NCI-H774 (cell line): ENCODE measurements at regions not wholly inside any gene's neighbourhood (a gene's known extent, or its start where the extent isn't known, plus 50 kb on each side); places are given as distances from the start of the nearest gene placed in this dataset.

Source experiments
- DNase-seq: peaks from one replicate; lab custom pipeline; 2025; lab: John Stamatoyannopoulos, UW

DNA sequence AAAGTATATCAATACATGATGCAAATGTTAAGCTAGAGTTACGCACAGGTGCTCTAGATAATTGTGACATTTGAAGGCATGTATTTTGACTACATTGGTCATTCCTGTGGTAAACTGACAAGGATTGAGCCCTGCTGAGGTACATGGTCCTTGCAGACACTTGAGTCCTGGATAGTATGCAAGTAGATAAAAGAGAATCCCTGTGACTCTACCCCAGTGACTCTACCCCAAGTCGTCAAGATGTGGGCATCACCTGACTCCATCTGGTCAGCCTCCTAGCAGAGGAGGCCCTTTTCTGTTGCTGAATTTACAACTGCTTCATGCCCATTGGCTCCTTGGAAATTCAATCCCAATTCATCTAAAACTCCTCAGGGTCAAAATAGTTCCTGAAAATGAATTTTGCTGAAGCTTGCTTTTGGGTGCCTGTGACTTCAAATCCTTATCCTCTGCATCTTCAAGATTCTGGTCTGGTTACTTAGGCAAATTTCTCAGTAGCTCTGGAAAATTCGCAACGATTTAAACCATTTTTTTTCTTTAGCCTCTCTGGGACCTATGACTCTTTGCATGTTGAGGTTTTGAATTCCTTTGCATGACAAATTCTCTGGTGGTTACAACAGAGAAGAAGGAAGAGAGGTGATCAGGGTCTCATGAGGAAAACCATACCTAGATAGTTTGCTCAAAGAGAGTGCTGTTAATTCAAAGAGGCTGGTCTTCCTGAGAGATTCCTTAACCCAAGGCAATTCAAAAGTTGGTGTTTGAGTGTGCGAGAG lies 422.1 kb downstream of the FGF9 start:
- DNase-seq, result no peak

DNA sequence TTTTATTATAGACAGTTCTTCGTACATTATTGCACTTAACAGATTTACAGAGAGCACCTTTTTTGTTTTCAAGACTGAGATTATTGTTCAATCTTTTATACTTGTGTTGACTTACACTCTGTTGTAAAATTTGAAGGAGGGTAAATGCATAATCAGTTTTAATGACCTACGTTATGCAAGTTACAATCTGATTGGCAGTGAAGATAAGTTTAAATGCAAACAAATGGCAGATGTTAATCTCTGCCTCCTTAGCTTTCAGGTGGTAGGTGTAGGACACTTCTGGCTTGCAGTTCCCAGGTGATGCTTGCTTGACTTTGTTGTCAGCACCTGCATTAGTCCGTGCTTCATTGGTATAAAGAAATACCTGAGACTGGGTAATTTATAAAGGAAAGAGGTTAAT lies 424.9 kb downstream of the FGF9 start:
- DNase-seq, result no peak

DNA sequence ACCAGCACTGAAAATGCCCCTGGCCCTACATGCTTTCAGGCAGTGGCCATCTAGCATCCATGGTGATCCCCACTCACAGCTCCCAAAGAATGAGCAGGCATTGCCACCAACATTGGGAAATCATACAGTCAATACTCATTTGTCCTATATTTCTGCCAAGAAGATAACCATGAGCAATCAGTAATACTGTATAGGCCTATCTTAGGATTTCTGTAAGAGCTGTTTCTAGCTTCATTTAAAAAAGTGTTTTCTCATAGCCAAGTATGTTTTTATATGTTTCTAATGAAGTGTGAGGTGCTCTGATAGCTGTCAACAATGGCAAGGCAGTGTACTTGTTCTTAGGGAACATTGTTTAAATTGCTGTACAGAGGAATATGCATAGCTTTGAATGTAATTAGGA lies 428.7 kb downstream of the FGF9 start:
- DNase-seq, result no peak

DNA sequence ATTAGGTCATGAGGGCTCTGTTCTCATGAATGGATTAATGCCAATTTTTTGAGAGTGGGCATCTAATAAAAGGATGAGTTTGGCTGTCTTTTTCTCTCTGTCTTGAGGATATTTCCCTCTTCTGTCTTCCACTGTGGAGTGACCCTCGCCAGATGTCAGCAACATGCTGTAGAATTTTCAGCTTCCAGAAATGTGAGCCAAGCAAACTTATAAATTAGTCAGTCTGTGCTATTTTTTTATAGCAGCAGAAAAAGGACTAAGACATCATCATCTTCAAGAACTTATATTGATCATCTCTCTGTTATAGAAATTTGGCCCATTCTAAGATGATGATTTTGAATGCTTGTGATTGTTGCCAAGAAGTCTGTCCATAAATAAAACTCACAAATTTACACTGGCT lies 431.4 kb downstream of the FGF9 start:
- no peak for DNase-seq

DNA sequence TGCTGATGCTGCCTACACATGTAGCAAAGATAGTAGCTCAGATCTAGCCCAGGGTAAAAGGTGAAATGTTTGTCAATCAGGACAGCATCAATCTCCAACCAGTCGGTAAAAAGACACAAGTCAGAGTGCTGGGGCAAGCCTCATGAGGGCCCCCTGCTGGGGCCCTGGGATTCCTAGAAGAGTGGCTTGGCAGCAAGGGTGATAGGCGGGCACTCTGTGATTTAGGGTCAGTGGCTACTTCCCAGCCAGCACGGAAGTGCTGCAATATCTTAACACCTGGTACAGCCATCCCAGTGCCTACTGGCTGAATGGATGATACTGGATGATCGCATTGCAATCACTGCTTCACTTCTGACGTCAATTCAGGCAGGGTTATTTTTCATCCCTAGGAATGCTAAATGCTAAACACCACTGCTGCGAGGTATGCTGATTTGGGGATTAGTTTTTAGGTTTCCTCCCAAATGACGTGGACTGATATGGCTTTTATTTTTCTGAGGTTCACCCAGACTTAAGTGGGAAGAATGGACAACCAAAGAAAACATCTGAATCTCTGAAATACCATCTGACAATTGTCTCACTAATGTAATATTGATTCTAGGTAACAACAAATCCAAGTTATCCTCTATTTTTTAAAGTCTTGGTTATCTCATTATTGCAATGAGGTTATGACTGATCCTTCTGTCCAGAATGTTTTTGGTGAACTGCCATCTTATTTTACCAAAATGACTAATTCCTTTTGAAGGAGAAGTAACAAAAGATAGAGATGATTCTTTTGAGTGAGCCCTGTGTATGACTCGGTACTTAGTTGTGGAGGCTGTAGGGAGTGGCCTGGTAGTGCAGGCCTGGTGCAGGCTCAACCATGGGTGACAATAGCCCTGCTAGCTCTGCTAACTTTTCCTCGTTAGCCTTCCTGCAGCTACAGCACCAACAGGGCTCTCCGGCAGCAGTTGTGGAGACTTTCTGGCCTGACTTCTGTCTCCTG lies 432.5 kb downstream of the FGF9 start:
- no peak for DNase-seq

DNA sequence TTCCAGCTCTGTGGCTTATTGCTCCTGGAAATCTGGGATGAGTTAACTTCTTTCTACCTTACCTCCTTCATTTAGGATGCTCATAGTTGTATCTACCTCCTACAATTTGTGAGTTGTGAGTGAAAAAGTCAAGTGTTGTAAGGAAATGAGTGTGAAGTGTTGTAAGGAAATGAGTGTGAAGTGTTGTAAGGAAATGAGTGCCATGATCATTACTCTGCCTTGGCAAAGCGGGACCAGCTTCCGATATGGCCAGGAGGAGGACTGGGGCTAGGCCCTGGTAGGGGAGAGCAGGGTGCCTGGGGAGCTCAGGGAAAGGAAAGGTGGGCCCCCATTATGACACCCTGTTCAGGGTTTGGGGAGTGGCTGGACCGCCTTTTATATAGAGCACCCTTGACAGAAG lies 435.2 kb downstream of the FGF9 start:
- DNase-seq, result no peak

DNA sequence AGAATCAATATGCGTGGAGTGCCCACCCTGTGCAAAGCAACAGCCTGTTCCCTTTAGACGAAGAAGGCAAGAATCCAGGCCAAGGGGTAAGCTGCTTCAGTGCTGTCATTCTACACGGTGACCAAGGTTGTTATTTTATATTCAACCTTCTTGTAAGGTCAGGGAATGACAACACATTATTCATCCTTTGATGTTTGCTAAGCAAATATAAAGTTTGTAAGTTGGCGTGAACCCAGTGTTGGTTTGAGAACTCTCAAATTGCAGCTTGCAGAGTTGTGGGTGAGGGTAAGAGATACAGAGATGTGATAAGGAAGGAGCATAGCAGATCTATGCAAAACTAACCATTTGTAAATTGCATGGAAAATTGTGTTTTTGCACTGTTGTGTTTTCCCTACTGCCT lies 436.7 kb downstream of the FGF9 start:
- no peak for DNase-seq

DNA sequence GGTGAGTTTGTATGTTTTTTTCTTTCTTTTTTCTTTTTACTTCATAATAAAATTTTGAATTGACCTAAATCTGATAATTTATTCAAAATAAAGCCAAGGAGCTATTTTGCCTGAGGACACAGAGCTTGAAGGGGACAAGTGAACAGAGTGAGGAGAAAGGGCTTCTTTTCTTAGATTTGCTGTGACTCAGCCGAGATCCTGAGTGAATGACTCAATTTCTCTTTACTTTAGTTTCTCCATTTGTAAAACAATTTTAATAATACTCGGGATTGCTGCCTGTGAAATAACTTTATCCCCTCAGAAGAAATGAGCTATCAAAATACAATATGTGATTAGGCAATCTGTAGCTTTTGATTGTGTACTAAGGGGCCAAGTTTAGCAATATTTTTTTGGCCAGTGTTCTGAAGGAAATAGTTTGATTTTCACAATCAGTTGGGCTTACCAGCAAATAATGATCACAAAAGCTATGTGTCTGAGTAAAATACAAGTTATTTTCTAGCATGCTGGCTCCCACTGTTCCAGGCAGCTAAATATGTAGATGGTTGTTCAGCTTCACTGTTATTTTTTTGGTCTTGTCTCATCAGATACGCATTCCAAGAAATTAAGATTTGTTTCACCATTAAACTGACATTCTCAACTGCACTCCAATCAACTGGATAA lies 437.5 kb downstream of the FGF9 start:
- no peak for DNase-seq

DNA sequence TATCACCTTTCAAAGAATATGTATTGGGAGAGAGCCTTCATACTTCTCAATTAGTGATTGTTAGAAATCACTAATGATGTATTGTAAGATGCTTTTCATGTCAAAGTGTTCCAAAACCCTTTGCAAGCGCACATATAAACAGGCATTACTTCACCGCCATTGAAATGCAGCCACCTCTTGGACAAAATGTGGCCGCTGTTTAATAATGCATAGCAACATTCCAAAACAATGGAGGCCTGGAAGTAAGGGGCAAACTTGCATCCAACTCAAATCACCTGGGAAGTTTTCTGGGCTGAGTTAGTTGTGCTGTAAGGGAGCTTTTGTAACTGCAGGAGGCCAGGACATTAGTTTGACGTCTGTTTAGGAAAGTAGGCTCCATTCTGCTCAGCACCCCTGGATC lies 438.1 kb downstream of the FGF9 start:
- no peak for DNase-seq

DNA sequence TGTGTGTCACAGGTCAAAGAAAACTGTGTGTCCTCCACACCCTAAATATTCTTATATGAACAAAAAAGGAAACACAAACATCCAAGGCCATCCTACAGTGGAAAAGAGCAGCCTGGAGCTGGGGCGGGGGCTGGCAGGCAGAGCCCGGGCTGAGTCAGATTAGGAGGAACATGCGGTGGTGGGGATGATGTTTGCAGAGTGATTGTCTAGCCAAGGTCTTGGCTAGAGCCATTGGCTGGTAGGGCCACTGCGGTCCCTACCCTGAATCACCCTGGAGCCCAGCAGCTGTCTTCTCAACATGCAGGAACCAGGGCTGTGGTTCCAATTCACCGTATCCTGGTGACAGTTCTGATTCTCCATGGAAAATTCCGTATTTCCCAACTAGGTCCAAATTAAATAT lies 439.5 kb downstream of the FGF9 start:
- no peak for DNase-seq

DNA sequence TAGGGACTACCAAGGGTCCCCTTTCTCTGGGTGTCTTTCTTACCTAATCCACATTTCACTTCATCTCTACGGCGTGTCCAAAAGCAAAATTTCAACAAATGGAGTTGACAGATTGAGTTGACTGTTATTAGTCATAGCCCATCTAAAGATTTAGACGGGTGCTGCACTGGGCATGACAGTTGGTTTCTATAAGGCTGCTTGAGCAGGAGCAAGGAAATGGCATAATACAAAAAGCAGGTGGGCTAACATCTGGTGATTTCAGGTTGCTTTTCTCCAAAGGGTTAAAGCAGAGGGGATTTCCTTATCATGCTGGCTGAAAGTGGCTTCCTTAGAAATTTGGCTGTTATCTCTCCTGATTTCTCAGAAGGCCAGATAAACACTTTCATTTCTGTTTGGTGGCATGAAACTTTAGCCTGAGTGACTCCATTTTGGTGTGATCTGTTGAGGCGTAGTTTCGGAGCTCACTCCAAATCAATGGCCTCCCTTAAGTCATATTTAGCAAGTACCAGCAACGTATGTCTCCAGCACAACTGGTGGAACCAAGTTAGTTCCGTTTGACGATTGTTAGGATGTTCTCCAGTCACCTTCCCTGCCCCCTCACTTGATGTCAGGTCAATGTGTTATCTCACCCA lies 440.4 kb downstream of the FGF9 start:
- DNase-seq, result no peak

DNA sequence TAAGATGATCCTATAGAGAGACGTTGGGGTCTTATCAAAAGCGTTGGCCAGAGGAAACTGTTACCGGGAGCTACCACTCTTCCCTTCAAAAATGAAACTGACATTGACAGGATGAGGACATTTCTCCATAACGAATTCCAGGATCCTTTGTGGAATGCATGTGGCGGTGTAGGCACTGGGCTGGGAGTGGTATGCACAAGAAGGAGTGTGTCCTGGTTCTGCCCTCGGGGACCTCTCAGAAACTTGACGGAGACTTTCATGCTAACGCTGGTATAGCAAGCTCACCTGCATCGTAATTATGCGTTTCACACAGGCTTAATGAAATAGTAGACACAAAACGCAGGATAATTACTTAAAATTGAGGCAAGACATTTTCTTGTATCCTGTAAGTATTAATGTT lies 441.1 kb downstream of the FGF9 start:
- DNase-seq, result no peak

DNA sequence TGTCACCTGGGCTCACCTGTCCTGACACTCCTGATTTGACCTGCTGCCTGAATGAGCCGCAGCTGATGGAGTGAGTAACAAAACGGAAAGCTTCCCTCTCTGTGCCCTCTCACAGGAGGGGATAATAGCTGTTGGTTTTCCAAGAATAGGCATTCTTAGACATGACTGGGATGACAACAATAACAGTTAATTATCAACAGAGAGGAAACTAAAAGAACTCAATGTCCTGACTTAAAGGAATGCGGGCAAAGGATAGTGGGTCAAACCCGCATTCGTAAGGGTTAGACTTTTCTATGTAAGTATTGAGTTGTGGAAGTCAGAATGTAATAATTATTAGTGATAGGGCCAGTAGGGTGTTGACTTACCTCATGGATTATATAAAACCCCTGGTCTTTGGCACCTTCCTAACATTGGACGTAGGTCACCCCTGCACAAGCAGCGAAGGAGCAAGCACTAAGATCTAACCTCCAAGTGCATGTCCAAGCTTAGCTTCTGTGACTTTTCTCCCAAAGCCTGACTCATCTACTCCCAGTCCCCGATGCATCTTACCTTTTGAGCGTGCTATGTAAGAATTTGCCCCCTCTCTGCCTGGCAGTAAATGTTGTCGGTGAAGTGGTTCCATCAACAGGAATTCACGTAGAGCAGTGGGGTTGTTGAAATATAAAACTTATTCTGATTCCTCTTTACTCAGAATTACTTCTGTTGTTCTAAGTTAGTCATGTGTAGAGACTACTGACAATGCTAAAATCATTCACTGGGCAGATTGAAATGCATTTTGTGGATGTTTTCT lies 442.3 kb downstream of the FGF9 start:
- no peak for DNase-seq

DNA sequence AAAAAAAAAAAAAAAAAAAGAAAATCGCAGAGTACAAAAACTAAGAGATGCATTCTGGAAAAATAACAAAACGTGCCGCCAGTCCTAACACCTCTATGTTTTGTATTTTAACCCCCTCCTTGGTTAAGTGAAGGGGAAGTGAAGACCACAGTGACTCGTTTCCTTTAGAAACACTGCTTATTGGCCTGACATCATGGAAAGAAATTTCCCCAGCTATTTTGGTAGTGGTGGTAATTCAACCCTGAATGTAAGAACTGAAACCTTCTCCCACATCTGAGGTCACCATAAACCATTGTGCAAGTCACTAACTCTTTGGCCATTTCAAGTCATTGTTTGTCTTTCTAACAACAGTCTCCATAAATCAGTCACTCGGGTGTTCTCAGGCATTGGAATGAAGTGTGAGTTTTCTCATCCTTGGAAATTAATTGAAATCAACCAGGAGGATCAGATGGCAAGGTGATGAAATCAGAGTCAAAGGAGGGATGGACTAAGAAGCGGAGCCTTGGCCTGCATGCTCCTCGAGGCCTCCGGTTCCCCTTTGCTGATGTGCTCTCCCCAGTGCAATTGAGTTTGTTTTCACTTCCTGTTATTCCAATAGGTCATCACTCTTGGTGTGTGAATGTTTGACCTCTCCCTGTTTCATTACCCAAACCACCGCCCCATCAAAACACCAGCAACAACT lies 443.9 kb downstream of the FGF9 start:
- no peak for DNase-seq

DNA sequence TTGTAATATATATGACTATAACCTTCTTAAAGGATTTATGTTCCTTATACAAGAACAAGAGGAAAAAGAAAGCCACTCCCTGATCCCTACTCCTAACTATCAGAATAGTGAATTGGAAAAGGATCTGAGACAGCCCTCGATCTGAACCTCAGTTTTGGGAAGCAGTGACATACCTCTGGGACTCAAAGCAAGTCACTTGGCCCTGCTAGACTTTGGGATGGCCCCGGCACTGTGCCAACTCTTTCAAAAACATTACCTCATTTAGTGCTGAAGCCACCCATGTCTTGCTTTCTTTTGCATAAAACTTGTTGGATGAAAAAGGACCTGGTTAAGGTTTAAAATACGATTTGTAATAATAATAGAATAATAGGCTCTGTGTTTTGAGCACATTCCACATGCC lies 447.3 kb downstream of the FGF9 start:
- DNase-seq, result no peak

DNA sequence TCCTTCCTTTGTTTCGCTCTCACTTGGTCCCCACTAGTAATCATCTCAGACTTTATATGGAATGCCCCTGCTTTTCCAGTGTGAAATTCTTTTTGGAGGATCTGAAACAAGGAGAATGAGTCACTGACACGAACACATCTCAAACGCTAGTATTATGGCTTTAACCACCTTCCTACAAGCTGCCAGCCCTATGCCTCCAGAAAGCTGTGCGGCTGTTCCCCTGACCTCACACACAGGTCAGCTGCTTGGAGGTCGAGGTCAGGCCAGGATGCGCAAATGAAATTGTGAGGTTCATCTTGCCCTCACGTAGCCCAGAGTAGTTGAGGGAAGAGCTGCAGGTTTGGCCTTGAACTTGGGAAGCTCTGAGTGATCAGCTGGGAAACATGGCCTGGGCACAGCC lies 449.8 kb downstream of the FGF9 start:
- DNase-seq, result no peak

DNA sequence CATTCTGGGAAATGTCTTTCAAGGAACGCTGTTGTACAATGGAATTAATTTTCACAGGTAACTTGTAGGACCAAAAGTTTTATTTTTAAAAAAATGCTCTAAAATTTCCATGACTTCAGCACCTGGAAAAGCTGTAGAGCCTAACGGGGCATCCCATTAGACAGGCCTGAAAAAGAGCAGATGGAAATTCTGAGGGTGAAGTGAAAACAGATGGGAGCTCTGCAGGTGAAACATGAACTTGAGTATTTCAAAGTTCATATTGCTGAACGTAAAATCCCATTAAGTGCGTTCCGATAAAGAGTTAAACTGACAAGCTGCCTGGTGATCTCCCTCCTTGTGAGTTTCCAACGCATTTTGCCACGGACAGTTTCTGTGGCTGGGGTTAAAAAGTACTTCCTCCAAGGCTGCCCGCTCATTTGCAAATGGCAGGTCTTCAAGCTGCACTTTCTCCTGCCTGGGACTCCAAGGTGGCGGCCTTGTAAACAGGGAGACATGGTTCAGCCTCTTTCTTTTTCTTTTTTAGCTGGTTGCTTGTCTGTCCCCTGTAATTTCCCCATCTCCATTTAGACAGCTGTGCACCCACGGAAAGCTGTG lies 450.4 kb downstream of the FGF9 start:
- DNase-seq, result no peak

DNA sequence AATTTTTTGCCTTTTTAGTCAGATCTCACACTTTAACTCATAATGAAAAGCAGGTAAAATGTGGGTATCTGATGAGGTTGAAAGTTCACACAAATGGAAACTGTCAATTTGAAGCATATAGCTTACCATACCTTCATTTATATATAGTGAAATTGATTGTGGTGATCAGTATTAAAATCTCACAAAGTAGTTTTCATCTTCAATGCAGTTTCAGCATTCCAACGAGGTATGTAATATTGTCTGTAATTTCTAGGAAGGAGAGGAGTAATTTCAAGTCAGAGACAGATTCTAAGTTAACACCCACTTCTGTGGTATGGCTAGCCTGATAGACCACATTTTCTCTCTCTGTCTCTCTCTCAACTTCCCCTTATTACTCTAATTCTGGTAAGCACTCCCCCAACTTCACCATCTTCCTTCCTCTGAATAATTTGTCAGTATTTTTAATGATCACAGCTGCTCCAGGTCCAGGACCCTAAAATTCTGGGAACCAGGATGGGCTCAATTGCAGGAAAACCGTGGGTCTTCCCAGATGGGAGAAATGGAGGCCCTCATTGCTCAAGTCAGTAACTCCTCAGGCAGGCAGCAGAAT lies 455.7 kb downstream of the FGF9 start:
- DNase-seq, result no peak

DNA sequence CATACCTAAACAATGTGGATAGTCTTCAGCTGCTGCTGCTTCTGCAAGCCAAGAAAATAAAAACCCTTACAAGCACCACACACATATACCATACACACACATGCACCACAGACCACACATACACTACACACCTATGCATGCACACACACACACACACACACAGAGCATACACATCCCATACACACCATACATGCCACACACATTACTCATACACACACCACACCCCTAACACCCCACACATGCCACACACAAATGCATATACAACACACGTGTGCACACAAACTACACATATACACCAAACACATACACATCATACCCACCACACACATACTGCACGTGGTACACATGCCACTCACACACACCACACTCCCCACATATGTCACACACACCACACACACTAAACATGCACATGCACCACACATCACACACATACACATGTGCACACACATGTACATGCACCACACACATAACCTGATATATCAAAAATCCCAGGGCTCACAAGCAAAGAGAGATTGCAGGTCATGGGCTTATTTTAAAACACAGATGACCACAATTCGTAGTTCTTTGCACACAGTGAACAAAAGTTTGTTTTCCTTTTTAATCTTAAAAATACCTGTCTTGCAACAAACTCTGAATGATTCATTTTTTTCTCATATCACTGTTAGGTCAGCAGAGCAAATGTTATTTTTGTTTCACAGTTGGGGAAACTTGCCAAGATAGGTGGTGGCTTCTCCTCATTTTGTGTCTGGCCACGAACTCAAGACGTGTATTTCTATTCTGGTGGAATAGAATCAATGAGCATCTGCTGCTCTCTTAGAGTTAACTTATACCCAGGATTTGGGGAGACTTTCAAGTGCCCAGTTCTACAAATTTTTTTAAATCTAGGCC lies 456.6 kb downstream of the FGF9 start:
- no peak for DNase-seq
